Thoracic aorta (tissue), 2 donors: ENCODE measurements at regions not wholly inside any gene's neighbourhood (a gene's known extent, or its start where the extent isn't known, plus 50 kb on each side); places are given as distances from the start of the nearest gene placed in this dataset.

ENCODE experiments used
- ATAC-seq: fragments of 150-250 bp; one replicate; pipeline ENCODE4 v1.8.0; 2017; ENCODE audit warnings: low read depth; ENCODE audit not compliant: insufficient number of reproducible peaks, low FRiP score
- DNase-seq: peaks from one replicate; pipeline ENCODE4 v3.0.0-alpha.2; 2020; ENCODE audit warnings: low spot score
- H3K27ac ChIP-seq, 2 donors: fragments of 200-600 bp; sonication (generic); 1 replicate in 1 of 2; 2 replicates in 1 of 2; pipeline ENCODE4 v1.5.1; 2016; ENCODE audit warnings: mild to moderate bottlenecking in 2 of 2, moderate library complexity in 2 of 2
- H3K27me3 ChIP-seq: fragments of 200-600 bp; sonication (generic); replicated peaks from 2 replicates; pipeline ENCODE4 v1.6.0; 2016; ENCODE audit warnings: mild to moderate bottlenecking; ENCODE audit not compliant: insufficient read depth
- H3K36me3 ChIP-seq: fragments of 200-600 bp; sonication (generic); one replicate; pipeline ENCODE4 v1.5.1; 2016
- H3K4me1 ChIP-seq, 2 donors: fragments of 200-600 bp; sonication (generic); 1 replicate in 1 of 2; 2 replicates in 1 of 2; pipeline versions ENCODE4 v1.5.1 to v1.6.0; 2016; ENCODE audit warnings: low read depth in 2 of 2, mild to moderate bottlenecking in 1 of 2; ENCODE audit not compliant: control insufficient read depth in 1 of 2
- H3K4me3 ChIP-seq: fragments of 200-600 bp; sonication (generic); 2 replicates; pipeline ENCODE4 v1.5.1; 2016; ENCODE audit warnings: mild to moderate bottlenecking
- H3K9me3 ChIP-seq: fragments of 200-600 bp; sonication (generic); 2 replicates; pipeline ENCODE4 v1.5.1; 2016
- TF ChIP-seq, protein P1 (sequence below): fragments of 200-600 bp; sonication (generic); IDR thresholded peaks from one replicate; pipeline ENCODE4 v1.5.1; 2019; ENCODE audit warnings: antibody characterized with exemption

DNA sequence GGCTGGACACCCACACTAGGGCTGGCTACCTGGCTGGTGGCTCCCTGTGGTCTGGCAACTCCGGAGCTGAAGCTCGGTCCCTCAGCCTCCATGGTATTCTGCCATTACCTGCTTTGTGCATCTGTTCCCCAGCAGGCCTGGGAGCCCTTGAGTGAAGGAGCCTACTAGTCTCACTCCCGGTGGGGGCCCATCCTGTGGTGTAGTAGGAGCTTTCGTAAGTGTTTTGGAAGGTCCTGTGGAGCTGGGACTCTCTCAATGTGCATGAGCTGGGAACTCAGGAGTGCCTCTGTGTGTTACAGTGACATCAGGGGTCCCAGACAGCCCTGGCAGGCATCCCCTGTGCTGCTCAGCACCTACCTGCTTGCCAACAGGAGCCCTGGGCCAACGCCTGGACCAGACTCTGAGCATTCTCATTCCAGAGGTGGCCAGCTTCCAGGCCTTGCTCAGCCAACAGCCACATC is 267.1 kb downstream of the GADD45G start:
- Histone ChIP-seq H3K4me3 (no peak overlapping the region), H3K27ac (no peak overlapping the region), H3K9me3 (no peaks in the 10 kb centered on the region), H3K4me1 (peaks cover 0 to 27% of the 10 kb centered on the region in 2 donors), H3K27me3 (no peaks in the 10 kb centered on the region), H3K36me3 (no peaks in the 10 kb centered on the region)
- no peak for ATAC-seq
- TF ChIP-seq, protein P1, sequence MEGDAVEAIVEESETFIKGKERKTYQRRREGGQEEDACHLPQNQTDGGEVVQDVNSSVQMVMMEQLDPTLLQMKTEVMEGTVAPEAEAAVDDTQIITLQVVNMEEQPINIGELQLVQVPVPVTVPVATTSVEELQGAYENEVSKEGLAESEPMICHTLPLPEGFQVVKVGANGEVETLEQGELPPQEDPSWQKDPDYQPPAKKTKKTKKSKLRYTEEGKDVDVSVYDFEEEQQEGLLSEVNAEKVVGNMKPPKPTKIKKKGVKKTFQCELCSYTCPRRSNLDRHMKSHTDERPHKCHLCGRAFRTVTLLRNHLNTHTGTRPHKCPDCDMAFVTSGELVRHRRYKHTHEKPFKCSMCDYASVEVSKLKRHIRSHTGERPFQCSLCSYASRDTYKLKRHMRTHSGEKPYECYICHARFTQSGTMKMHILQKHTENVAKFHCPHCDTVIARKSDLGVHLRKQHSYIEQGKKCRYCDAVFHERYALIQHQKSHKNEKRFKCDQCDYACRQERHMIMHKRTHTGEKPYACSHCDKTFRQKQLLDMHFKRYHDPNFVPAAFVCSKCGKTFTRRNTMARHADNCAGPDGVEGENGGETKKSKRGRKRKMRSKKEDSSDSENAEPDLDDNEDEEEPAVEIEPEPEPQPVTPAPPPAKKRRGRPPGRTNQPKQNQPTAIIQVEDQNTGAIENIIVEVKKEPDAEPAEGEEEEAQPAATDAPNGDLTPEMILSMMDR = no peak
- DNase-seq = no peak

DNA sequence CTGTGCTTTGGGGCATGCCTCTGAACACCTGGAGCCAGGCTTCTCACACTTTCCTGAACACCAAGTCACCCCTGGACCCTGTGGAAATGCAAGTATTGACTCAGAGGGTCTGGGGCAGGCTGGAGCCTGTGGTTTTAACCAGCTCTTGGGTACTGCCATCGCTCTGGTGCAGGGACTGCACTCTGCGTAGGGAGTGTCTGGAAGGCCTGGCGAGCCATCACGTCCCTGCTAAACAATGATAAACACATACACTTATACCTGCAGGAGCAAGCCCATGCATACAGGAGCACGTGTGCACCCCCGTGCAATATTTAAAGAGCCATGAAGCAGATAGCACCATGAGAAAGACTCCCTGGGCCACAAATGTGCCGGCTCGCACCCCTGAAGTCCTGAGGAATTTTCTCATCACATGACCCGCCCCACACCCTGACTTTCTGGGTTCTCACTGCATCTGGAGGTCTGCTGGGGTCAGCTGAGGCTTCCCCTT is 267.7 kb downstream of the GADD45G start:
- Histone ChIP-seq H3K4me3 (no peak overlapping the region), H3K4me1 (peaks cover 0 to 27% of the 10 kb centered on the region in 2 donors), H3K9me3 (no peaks in the 10 kb centered on the region), H3K27me3 (no peaks in the 10 kb centered on the region), H3K36me3 (no peaks in the 10 kb centered on the region), H3K27ac (no peak overlapping the region)
- no peak for ATAC-seq
- TF ChIP-seq, protein P1 = no peak
- DNase-seq = no peak

DNA sequence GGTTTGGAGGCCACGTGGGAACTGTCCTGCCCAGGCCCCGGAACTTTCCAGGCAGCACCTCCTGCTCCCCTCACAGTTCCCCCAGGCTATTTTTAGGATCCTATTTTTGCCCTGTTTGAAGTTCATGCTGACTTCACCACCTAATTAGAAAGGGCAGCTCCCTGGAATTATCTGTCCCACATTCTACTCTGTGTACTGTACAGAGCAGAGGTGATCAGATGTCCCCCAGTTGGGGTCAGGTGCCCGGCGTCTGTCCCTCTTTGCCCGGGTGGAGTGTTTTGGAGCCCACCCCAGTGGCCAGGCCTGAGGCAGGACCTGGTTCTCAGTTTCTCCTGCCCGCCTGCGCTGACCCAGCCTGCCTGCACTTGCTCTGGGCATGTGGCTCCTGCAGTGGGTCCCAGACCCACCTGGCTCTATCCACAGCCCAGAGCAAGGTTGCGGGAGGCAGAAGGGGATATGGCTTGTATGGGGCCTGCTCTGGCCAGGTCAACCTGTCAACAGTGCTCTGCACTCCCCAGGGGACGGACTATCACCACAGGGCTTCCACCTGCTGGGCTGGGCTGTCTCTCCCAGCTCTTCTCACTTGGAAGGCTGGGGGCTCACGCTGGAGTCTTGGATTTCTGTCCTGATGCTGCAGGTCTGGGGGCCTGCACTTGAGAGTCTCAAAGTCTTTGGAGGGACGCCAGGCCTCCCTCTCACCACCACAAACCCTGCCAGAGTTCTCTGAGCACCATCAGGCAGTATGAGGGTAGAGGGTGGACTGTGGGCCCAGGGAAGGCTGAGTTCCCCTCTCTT is 268.3 kb downstream of the GADD45G start:
- TF ChIP-seq, protein P1 = no peak
- Histone ChIP-seq H3K9me3 (no peaks in the 10 kb centered on the region), H3K4me1 (peaks cover 0 to 31% of the 10 kb centered on the region in 2 donors), H3K27me3 (no peaks in the 10 kb centered on the region), H3K27ac (no peak overlapping the region), H3K36me3 (no peaks in the 10 kb centered on the region), H3K4me3 (no peak overlapping the region)
- ATAC-seq (no peak), DNase-seq (no peak)

DNA sequence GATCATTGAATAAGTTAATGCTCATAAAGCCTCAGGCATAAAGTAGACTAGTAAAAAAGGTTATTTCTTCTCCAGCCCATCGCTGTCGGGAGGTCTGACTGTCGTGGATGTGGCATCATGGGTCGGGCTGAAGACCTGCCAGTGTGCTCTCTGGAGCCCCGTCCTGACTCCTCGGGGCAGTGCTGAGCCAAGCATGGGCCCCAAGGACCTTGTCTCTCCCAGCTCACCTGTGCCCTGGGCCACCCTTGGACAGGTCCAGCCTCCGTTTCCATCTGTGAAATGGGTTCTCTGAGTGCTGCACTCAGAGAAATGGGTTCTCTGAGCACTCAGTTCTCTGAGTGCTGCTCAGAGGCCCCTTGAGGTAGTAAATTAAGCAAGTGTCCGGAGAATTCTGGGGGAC is 269.0 kb downstream of the GADD45G start:
- Histone ChIP-seq H3K27me3 (no peaks in the 10 kb centered on the region), H3K27ac (no peak overlapping the region), H3K36me3 (no peaks in the 10 kb centered on the region), H3K9me3 (no peaks in the 10 kb centered on the region), H3K4me3 (no peak overlapping the region), H3K4me1 (peaks cover 0 to 38% of the 10 kb centered on the region in 2 donors)
- no peak for ATAC-seq
- no peak for DNase-seq
- TF ChIP-seq, protein P1 = no peak

DNA sequence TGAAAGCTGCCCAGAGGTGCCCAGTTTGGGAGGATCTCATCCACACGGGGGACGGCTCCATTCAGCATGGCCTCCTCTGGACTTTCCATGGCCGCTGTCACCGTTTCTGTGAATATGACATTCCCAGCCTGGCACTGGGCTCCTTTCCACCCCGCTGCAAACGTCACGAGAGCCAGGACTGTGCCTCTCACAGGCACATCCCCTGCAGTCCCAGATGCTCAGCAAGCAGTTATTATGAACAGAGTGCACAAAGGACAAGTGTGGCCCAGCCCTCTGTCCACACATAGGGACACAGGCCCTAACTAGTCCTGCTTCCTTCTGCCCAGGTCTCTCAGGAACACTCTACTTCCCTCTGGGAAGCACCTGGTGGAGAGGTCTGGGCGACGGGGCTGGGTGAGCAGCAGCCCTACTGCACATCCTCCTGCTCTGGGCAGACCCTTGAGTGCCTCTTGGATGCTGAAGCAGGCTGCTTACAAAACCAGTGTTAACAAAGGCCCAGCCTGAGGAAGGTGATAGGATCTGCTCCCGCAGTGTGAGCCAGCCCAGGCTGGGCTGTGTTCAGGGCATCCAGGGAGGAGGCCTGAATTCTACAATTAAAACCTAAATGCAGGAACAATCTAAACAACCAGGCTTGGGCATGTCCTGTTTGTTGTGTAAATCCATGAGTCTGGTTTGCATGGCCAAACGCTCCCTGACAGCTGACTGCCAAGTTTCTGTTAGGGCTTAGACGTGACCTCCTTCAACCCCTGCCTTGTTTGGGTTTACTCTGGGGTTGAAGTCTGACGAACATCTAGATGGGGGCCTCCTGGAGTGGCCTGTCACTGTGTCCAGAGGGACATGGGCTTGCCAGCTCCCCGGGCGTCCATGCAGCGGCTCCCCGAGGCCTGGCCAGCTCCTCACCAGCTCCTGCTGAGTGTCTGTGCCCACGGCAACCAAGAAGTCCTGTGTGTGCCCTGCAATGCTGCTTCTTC is 269.8 kb downstream of the GADD45G start:
- peaks cover 0 to 46% of the 10 kb centered on the region in 2 donors for H3K4me1 ChIP-seq

More for the DNA sequence above, 269.8 kb downstream of the GADD45G start:
- Histone ChIP-seq H3K27ac (no peak overlapping the region), H3K27me3 (no peaks in the 10 kb centered on the region), H3K36me3 (no peaks in the 10 kb centered on the region), H3K4me3 (no peak overlapping the region), H3K9me3 (no peaks in the 10 kb centered on the region)
- no peak for DNase-seq
- no peak for ATAC-seq
- TF ChIP-seq, protein P1 = no peak
